GM18499 (cell line): ENCODE measurements at regions not wholly inside any gene's neighbourhood (a gene's known extent, or its start where the extent isn't known, plus 50 kb on each side); places are given as distances from the start of the nearest gene placed in this dataset.
"Not testable (repeated sequence)": the region's sequence is repeated elsewhere in the genome, so short reads cannot be mapped to it uniquely, and the experiment has no call there.

Source experiments
- ATAC-seq: cut with Tn5 transposase; IDR thresholded peaks from one replicate; pipeline ENCODE4 v1.9.1; 2021; ENCODE audit warnings: moderate number of reproducible peaks; ENCODE audit not compliant: insufficient read depth, unreplicated experiment

- ATAC-seq: no peak
Measured at GRCh38 chr2:144937910-144938709, 418.2 kb upstream of the ZEB2 start.

GRCh38 chr2:144937066-144937465 lies 417.1 kb upstream of the ZEB2 start:
- no peak for ATAC-seq

GRCh38 chr2:144936442-144936841 lies 416.5 kb upstream of the ZEB2 start:
- no peak for ATAC-seq

- no peak for ATAC-seq
Measured at GRCh38 chr2:144935736-144936135, 415.8 kb upstream of the ZEB2 start.

- ATAC-seq: no peak
Measured at GRCh38 chr2:144935191-144935590, 415.3 kb upstream of the ZEB2 start.

- no peak for ATAC-seq
Measured at GRCh38 chr2:144931960-144932359, 412.0 kb upstream of the ZEB2 start.

- ATAC-seq: no peak
Measured at GRCh38 chr2:144931480-144931879, 411.6 kb upstream of the ZEB2 start.

GRCh38 chr2:144927429-144927828 lies 407.5 kb upstream of the ZEB2 start:
- ATAC-seq: no peak

- no peak for ATAC-seq
Measured at GRCh38 chr2:144925886-144926285, 406.0 kb upstream of the ZEB2 start.

GRCh38 chr2:144924827-144925226 lies 404.9 kb upstream of the ZEB2 start:
- ATAC-seq: no peak

- no peak for ATAC-seq
Measured at GRCh38 chr2:144922519-144922918, 402.6 kb upstream of the ZEB2 start.

- no peak for ATAC-seq
Measured at GRCh38 chr2:144920755-144921530, 401.0 kb upstream of the ZEB2 start.

GRCh38 chr2:144914622-144915318 lies 394.9 kb upstream of the ZEB2 start:
- no peak for ATAC-seq

GRCh38 chr2:144914113-144914512 lies 394.2 kb upstream of the ZEB2 start:
- no peak for ATAC-seq

- ATAC-seq: no peak
Measured at GRCh38 chr2:144912206-144912605, 392.3 kb upstream of the ZEB2 start.

GRCh38 chr2:144905956-144906355 lies 386.0 kb upstream of the ZEB2 start:
- ATAC-seq: no peak

- ATAC-seq: no peak
Measured at GRCh38 chr2:144904612-144905011, 384.7 kb upstream of the ZEB2 start.

GRCh38 chr2:144903045-144903444 lies 383.1 kb upstream of the ZEB2 start:
- ATAC-seq: not testable (repeated sequence)

GRCh38 chr2:144901386-144901785 lies 381.5 kb upstream of the ZEB2 start:
- not testable (repeated sequence) for ATAC-seq

GRCh38 chr2:144896341-144896740 lies 376.4 kb upstream of the ZEB2 start:
- no peak for ATAC-seq
